Gastroesophageal sphincter (tissue), 4 donors: ENCODE measurements at regions not wholly inside any gene's neighbourhood (a gene's known extent, or its start where the extent isn't known, plus 50 kb on each side); places are given as distances from the start of the nearest gene placed in this dataset.

Experiments
- ATAC-seq: fragments of 150-250 bp; one replicate; pipeline ENCODE4 v1.9.1; 2016; ENCODE audit warnings: mild to moderate bottlenecking, moderate library complexity
- H3K27ac ChIP-seq, 4 donors: fragments of 200-600 bp; sonication (generic) in 3 of 4; 1 replicate in 3 of 4; 2 replicates in 1 of 4; pipeline ENCODE4 v1.5.1; 2016 to 2019
- H3K27me3 ChIP-seq: fragments of 200-600 bp; sonication (generic); one replicate; pipeline ENCODE4 v1.5.1; 2019
- H3K36me3 ChIP-seq, 2 donors: fragments of 200-600 bp; sonication (generic); one replicate each; pipeline ENCODE4 v1.5.1; 2019; ENCODE audit warnings: control low read depth in 1 of 2
- H3K4me1 ChIP-seq, 3 donors: fragments of 200-600 bp; sonication (generic); 1 replicate in 2 of 3; 2 replicates in 1 of 3; pipeline ENCODE4 v1.5.1; 2016 to 2019; ENCODE audit warnings: control low read depth in 2 of 3
- H3K4me3 ChIP-seq, 2 donors: fragments of 200-600 bp; sonication (generic); one replicate each; pipeline ENCODE4 v1.5.1; 2019; ENCODE audit warnings: mild to moderate bottlenecking in 1 of 2, moderate library complexity in 1 of 2
- H3K9me3 ChIP-seq, 3 donors: fragments of 200-600 bp; sonication (generic); one replicate each; pipeline ENCODE4 v1.5.1; 2017 to 2019; ENCODE audit warnings: control low read depth in 2 of 3
- EP300 ChIP-seq: sonication (generic); formaldehyde crosslinking; IDR thresholded peaks from one replicate; pipeline ENCODE4 v1.6.1; 2017; ENCODE audit warnings: antibody characterized with exemption, mild to moderate bottlenecking
- POLR2A ChIP-seq, 2 donors: fragments of 450-650 bp; IDR thresholded peaks; one replicate each; pipeline ENCODE4 v1.6.1; 2017; ENCODE audit warnings: antibody characterized with exemption in 2 of 2, mild to moderate bottlenecking in 2 of 2, moderate library complexity in 1 of 2
- POLR2AphosphoS5 ChIP-seq: sonication (generic); formaldehyde crosslinking; IDR thresholded peaks from one replicate; pipeline ENCODE4 v1.6.1; 2017; ENCODE audit warnings: antibody characterized with exemption
- WGBS, 2 donors: methylation state at CpG; one replicate each; pipeline ENCODE4 v1.1.5; 2018; ENCODE audit warnings: low coverage in 1 of 2; 5-methylcytosine and 5-hydroxymethylcytosine counted together
- TF ChIP-seq, protein P1 (sequence below), 4 experiments: fragments of 200-600 bp in 2 of 4; fragments of 450-650 bp in 2 of 4; sonication (generic) in 1 of 4; IDR thresholded peaks; one replicate each; pipeline ENCODE4 v1.5.1; 2017 to 2019; ENCODE audit warnings: antibody characterized with exemption in 4 of 4, mild to moderate bottlenecking in 2 of 4, moderate library complexity in 2 of 4

GRCh38 chr6:40923326-40923725 is 115.7 kb downstream of the UNC5CL start:
- Histone ChIP-seq H3K27ac (no peak overlapping the region), H3K36me3 (no peaks in the 10 kb centered on the region), H3K9me3 (no peaks in the 10 kb centered on the region), H3K4me3 (no peak overlapping the region), H3K27me3 (no peaks in the 10 kb centered on the region), H3K4me1 (no peaks in the 10 kb centered on the region)
- ATAC-seq, result no peak
- 92% methylated on average over 2 of the region's 4 CpGs; no CpG with 5 or more reads in 1 of the 2 donors for WGBS, 2 donors
- TF ChIP-seq EP300 (no peak), POLR2AphosphoS5 (no peak), POLR2A (IDR thresholded peaks at IDR 0.05) (no peak)
- TF ChIP-seq, protein P1, sequence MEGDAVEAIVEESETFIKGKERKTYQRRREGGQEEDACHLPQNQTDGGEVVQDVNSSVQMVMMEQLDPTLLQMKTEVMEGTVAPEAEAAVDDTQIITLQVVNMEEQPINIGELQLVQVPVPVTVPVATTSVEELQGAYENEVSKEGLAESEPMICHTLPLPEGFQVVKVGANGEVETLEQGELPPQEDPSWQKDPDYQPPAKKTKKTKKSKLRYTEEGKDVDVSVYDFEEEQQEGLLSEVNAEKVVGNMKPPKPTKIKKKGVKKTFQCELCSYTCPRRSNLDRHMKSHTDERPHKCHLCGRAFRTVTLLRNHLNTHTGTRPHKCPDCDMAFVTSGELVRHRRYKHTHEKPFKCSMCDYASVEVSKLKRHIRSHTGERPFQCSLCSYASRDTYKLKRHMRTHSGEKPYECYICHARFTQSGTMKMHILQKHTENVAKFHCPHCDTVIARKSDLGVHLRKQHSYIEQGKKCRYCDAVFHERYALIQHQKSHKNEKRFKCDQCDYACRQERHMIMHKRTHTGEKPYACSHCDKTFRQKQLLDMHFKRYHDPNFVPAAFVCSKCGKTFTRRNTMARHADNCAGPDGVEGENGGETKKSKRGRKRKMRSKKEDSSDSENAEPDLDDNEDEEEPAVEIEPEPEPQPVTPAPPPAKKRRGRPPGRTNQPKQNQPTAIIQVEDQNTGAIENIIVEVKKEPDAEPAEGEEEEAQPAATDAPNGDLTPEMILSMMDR (IDR thresholded peaks at IDR 0.05), result no peak

DNA sequence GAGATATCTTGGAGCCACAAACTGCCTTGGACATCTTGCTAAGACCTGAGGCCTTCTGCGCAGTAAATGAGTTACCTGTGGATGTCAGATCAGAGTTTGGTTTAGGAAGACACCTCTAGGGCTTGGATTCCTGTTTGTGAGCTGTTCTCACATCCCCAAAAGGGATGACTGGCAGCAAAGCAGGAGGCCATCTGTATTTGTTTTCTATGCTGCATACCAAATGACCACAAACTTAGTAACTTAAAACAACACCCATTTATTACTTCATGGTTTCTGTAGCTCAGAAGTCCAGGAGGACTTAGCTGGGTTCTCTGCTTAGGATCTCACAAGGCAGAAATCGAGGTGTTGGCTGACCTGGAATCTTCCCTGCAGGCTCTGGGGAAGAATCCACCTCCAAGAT is 116.7 kb downstream of the UNC5CL start:
- Histone ChIP-seq H3K4me3 (no peak overlapping the region), H3K27me3 (no peaks in the 10 kb centered on the region), H3K36me3 (no peaks in the 10 kb centered on the region), H3K4me1 (no peaks in the 10 kb centered on the region), H3K9me3 (no peaks in the 10 kb centered on the region), H3K27ac (no peak overlapping the region)
- TF ChIP-seq POLR2AphosphoS5, result no peak
- TF ChIP-seq, protein P1 (IDR thresholded peaks at IDR 0.05), result no peak
- no peak for ATAC-seq
- 71 to 90% methylated on average over 1 to 2 of the region's 2 CpGs for WGBS, 2 donors

- ATAC-seq, result no peak
- 60% methylated on average over 2 of the region's 5 CpGs; no CpG with 5 or more reads in 1 of the 2 donors for WGBS, 2 donors
These were observed 120.9 kb downstream of the UNC5CL start for GRCh38 chr6:40918040-40918651.

GRCh38 chr6:40917603-40918002 is 121.4 kb downstream of the UNC5CL start:
- no peaks in the 10 kb centered on the region for H3K9me3 ChIP-seq
- no peak for TF ChIP-seq POLR2AphosphoS5
- TF ChIP-seq POLR2A (IDR thresholded peaks at IDR 0.05), result no peak
- TF ChIP-seq EP300, result no peak
- TF ChIP-seq, protein P1 (IDR thresholded peaks at IDR 0.05), result no peak
- ATAC-seq, result no peak

More at GRCh38 chr6:40918040-40918651, 120.9 kb downstream of the UNC5CL start:
- H3K4me1 ChIP-seq, result no peaks in the 10 kb centered on the region
- H3K4me3 ChIP-seq, result no peak overlapping the region
- H3K27ac ChIP-seq, result no peak overlapping the region
- TF ChIP-seq EP300, result no peak
- TF ChIP-seq, protein P1 (IDR thresholded peaks at IDR 0.05), result no peak
- no peak for TF ChIP-seq POLR2AphosphoS5
- no peak for TF ChIP-seq POLR2A (IDR thresholded peaks at IDR 0.05)
- H3K36me3 ChIP-seq, result no peaks in the 10 kb centered on the region
- H3K9me3 ChIP-seq, result no peaks in the 10 kb centered on the region
- no peaks in the 10 kb centered on the region for H3K27me3 ChIP-seq

DNA sequence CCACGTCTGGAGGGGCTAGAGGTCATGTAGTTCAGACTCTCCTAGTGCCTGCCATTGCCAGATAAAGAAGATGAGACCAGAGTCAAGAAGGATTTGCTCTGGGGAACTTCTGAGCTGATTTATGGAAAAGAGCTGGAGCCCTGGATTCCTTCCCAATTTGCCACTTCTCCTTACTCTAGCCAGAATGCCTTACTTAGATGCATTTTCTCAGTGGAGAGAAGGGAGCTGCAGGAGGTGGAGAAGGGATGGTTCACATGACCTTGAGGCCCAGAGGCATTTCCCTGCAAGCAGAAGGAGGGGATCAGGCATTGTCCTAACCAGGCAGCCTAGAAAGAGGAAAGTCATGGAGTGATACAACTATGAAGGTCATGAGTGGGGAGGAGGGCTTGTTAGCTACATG is 122.2 kb downstream of the UNC5CL start:
- Histone ChIP-seq H3K9me3 (no peaks in the 10 kb centered on the region), H3K36me3 (no peaks in the 10 kb centered on the region), H3K27ac (no peak overlapping the region), H3K4me1 (no peaks in the 10 kb centered on the region), H3K4me3 (no peak overlapping the region), H3K27me3 (no peaks in the 10 kb centered on the region)
- no peak for TF ChIP-seq POLR2A (IDR thresholded peaks at IDR 0.05)
- TF ChIP-seq, protein P1 (IDR thresholded peaks at IDR 0.05), result no peak
- 80% methylated on average over 1 of the region's 1 CpG; no CpG with 5 or more reads in 1 of the 2 donors for WGBS, 2 donors
- no peak for ATAC-seq

More at GRCh38 chr6:40917603-40918002, 121.4 kb downstream of the UNC5CL start:
- no peaks in the 10 kb centered on the region for H3K27me3 ChIP-seq
- H3K36me3 ChIP-seq, result no peaks in the 10 kb centered on the region
- H3K27ac ChIP-seq, result no peak overlapping the region
- H3K4me3 ChIP-seq, result no peak overlapping the region
- 86 to 100% methylated on average over 2 to 3 of the region's 3 CpGs for WGBS, 2 donors
- H3K4me1 ChIP-seq, result no peaks in the 10 kb centered on the region
